Fibroblast of skin of left quadriceps (primary cell): ENCODE measurements at regions not wholly inside any gene's neighbourhood (a gene's known extent, or its start where the extent isn't known, plus 50 kb on each side); places are given as distances from the start of the nearest gene placed in this dataset.

Source experiments
- DNase-seq, 2 experiments: peaks; one replicate each; pipeline ENCODE4 v3.0.0-alpha.2; 2013; ENCODE audit warnings: low read depth in 2 of 2

GRCh38 chr6:85193339-85193738 is 256.5 kb upstream of the NT5E start:
- DNase-seq: no peak

GRCh38 chr6:85192596-85192995 is 257.3 kb upstream of the NT5E start:
- no peak for DNase-seq

GRCh38 chr6:85192186-85192585 is 257.7 kb upstream of the NT5E start:
- DNase-seq: no peak

- no peak for DNase-seq
Measured at GRCh38 chr6:85191656-85192055, 258.2 kb upstream of the NT5E start.

- peak in 1 of 2 experiments; percentile 42 for DNase-seq
Measured at GRCh38 chr6:85186546-85187175, 263.2 kb upstream of the NT5E start.

- peak in 1 of 2 experiments; percentile 51 for DNase-seq
Measured at GRCh38 chr6:85185977-85186376, 263.9 kb upstream of the NT5E start.

- no peak for DNase-seq
Measured at GRCh38 chr6:85183841-85184240, 266.0 kb upstream of the NT5E start.

- DNase-seq: no peak
Measured at GRCh38 chr6:85172705-85173104, 277.2 kb upstream of the NT5E start.

- DNase-seq: no peak
Measured at GRCh38 chr6:85172161-85172560, 277.7 kb upstream of the NT5E start.

GRCh38 chr6:85169189-85169588 is 280.7 kb upstream of the NT5E start:
- no peak for DNase-seq

- DNase-seq: no peak
Measured at GRCh38 chr6:85168146-85168545, 281.7 kb upstream of the NT5E start.

GRCh38 chr6:85166114-85166741 is 283.7 kb upstream of the NT5E start:
- DNase-seq: no peak

- no peak for DNase-seq
Measured at GRCh38 chr6:85163156-85164080, 286.5 kb upstream of the NT5E start.

GRCh38 chr6:85157311-85157710 is 292.6 kb upstream of the NT5E start:
- DNase-seq: peak; percentile 64 to 66

GRCh38 chr6:85143676-85144075 is 306.2 kb upstream of the NT5E start:
- DNase-seq: no peak

- peak in 1 of 2 experiments; percentile 68 for DNase-seq
Measured at GRCh38 chr6:85137865-85138264, 312.0 kb upstream of the NT5E start.

- no peak for DNase-seq
Measured at GRCh38 chr6:85136310-85136709, 313.6 kb upstream of the NT5E start.

- DNase-seq: peak; percentile 87
Measured at GRCh38 chr6:85135376-85136094, 314.3 kb upstream of the NT5E start.

GRCh38 chr6:85134172-85134571 is 315.7 kb upstream of the NT5E start:
- no peak for DNase-seq

GRCh38 chr6:85132091-85132490 is 317.8 kb upstream of the NT5E start:
- DNase-seq: no peak

GRCh38 chr6:85130743-85131142 is 319.1 kb upstream of the NT5E start:
- DNase-seq: peak in 1 of 2 experiments; percentile 61

- no peak for DNase-seq
Measured at GRCh38 chr6:85129881-85130280, 320.0 kb upstream of the NT5E start.
